Upper lobe of left lung (tissue), 6 donors: ENCODE measurements at regions not wholly inside any gene's neighbourhood (a gene's known extent, or its start where the extent isn't known, plus 50 kb on each side); places are given as distances from the start of the nearest gene placed in this dataset.

Experiments
- ATAC-seq, 2 donors: fragments of 200-7000 bp; cut with Tn5 transposase; one replicate each; pipeline ENCODE4 v1.9.1; 2022; ENCODE audit warnings: mild to moderate bottlenecking in 2 of 2, moderate library complexity in 2 of 2; ENCODE audit not compliant: low FRiP score in 2 of 2
- DNase-seq, 2 donors: peaks; one replicate each; pipeline ENCODE4 v3.0.0-alpha.2; 2019 to 2020
- H3K27ac ChIP-seq, 4 donors: fragments of 200-600 bp; sonication (generic); one replicate each; pipeline ENCODE4 v1.5.1; 2016 to 2019
- H3K27me3 ChIP-seq, 4 donors: fragments of 200-600 bp; sonication (generic); one replicate each; pipeline ENCODE4 v1.5.1; 2017 to 2019
- H3K36me3 ChIP-seq, 4 donors: fragments of 200-600 bp; sonication (generic); one replicate each; pipeline ENCODE4 v1.5.1; 2016 to 2019
- H3K4me1 ChIP-seq, 4 donors: fragments of 200-600 bp; sonication (generic); one replicate each; pipeline ENCODE4 v1.5.1; 2018 to 2019
- H3K4me3 ChIP-seq, 4 donors: fragments of 200-600 bp; sonication (generic); one replicate each; pipeline ENCODE4 v1.5.1; 2017 to 2019; ENCODE audit warnings: mild to moderate bottlenecking in 2 of 4, moderate library complexity in 1 of 4
- H3K9me3 ChIP-seq, 4 donors: fragments of 200-600 bp; sonication (generic); one replicate each; pipeline ENCODE4 v1.5.1; 2018 to 2019
- EP300 ChIP-seq, 4 donors: sonication (generic); formaldehyde crosslinking; IDR thresholded peaks; one replicate each; pipeline ENCODE4 v1.5.1; 2017; ENCODE audit warnings: antibody characterized with exemption in 4 of 4, control low read depth in 2 of 4
- POLR2A ChIP-seq, 4 donors: fragments of 450-650 bp; IDR thresholded peaks; one replicate each; pipeline ENCODE4 v1.5.1; 2016 to 2017; ENCODE audit warnings: antibody characterized with exemption in 4 of 4, mild to moderate bottlenecking in 2 of 4
- POLR2AphosphoS5 ChIP-seq, 2 donors: sonication (generic); formaldehyde crosslinking; IDR thresholded peaks; one replicate each; pipeline ENCODE4 v1.5.1; 2017; ENCODE audit warnings: antibody characterized with exemption in 2 of 2
- whole genome bisulfite sequencing, 2 donors: methylation state at CpG; one replicate each; pipeline ENCODE4 v1.1.5; 2017 to 2018; 5-methylcytosine and 5-hydroxymethylcytosine counted together
- TF ChIP-seq, protein P1 (sequence below), 6 experiments: fragments of 450-650 bp in 4 of 6; fragments of 200-600 bp in 2 of 6; sonication (generic) in 2 of 6; IDR thresholded peaks; one replicate each; pipeline ENCODE4 v1.5.1; 2016 to 2019; ENCODE audit warnings: antibody characterized with exemption in 6 of 6
- donor health status: DM: no; HTN: no; CAD: no; lungs with moderate emphysema.
- donor health status: DM: no; HTN: yes; CAD: no; lungs with severe emphysema.

DNA sequence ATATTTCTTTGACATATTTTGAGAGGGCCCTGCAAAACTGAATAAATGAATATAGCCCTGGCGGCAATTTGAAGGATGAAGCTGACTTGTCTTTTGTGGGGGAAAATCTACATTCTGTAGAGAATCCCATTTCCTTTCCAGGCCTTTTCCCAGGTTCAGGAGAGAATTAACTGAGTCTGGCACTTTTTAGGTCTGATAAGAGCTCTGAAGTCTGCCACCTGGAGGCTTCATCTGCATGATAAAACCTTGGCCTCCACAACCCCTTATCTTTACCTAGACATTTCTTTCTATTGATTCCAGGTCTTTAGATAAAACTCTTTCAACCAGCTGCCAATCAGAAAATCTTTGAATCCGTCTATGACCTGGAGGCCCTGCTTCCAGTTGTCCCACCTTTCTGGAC is 299.4 kb downstream of the ETNK1 start:
- no peaks in the 10 kb centered on the region for H3K27me3 ChIP-seq
- H3K4me1 ChIP-seq, result no peaks in the 10 kb centered on the region
- H3K36me3 ChIP-seq, result no peaks in the 10 kb centered on the region
- no peak overlapping the region for H3K4me3 ChIP-seq
- WGBS, 2 donors, result 85 to 92% methylated on average over 2 of the region's 2 CpGs
- H3K9me3 ChIP-seq, result no peaks in the 10 kb centered on the region
- ATAC-seq (no peak), DNase-seq (no peak)
- TF ChIP-seq EP300 (IDR thresholded peaks at IDR 0.05) (no peak), POLR2AphosphoS5 (IDR thresholded peaks at IDR 0.05) (no peak), POLR2A (IDR thresholded peaks at IDR 0.05) (no peak)
- TF ChIP-seq, protein P1, sequence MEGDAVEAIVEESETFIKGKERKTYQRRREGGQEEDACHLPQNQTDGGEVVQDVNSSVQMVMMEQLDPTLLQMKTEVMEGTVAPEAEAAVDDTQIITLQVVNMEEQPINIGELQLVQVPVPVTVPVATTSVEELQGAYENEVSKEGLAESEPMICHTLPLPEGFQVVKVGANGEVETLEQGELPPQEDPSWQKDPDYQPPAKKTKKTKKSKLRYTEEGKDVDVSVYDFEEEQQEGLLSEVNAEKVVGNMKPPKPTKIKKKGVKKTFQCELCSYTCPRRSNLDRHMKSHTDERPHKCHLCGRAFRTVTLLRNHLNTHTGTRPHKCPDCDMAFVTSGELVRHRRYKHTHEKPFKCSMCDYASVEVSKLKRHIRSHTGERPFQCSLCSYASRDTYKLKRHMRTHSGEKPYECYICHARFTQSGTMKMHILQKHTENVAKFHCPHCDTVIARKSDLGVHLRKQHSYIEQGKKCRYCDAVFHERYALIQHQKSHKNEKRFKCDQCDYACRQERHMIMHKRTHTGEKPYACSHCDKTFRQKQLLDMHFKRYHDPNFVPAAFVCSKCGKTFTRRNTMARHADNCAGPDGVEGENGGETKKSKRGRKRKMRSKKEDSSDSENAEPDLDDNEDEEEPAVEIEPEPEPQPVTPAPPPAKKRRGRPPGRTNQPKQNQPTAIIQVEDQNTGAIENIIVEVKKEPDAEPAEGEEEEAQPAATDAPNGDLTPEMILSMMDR (IDR thresholded peaks at IDR 0.05), result no peak
- H3K27ac ChIP-seq, result no peak overlapping the region

DNA sequence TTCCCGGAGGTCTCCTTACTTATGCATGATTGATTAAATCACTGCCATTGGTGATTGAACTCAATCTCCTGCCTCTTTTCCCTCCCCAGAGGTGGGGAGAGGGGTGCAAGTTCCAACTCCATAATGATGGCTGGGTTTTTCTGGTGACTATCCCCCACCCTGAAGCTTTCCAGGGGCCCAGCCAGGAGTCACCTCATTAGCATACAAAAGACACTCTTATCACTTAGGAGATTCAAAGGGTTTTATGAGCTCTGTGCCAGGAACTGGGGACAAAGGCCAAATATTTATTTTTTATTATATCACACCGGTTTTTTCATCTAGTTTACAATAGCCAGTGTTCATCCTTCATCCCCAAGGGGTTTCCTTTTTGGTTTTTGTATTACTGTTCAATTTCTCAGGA is 300.7 kb downstream of the ETNK1 start:
- Histone ChIP-seq H3K4me3 (no peak overlapping the region), H3K27me3 (no peaks in the 10 kb centered on the region), H3K36me3 (no peaks in the 10 kb centered on the region), H3K9me3 (no peaks in the 10 kb centered on the region), H3K27ac (no peak overlapping the region), H3K4me1 (no peaks in the 10 kb centered on the region)
- ATAC-seq, result no peak
- 67 to 68% methylated on average over 2 of the region's 2 CpGs for WGBS, 2 donors
- no peak for TF ChIP-seq POLR2AphosphoS5 (IDR thresholded peaks at IDR 0.05)
- TF ChIP-seq, protein P1 (IDR thresholded peaks at IDR 0.05), result no peak
- DNase-seq, result no peak

DNA sequence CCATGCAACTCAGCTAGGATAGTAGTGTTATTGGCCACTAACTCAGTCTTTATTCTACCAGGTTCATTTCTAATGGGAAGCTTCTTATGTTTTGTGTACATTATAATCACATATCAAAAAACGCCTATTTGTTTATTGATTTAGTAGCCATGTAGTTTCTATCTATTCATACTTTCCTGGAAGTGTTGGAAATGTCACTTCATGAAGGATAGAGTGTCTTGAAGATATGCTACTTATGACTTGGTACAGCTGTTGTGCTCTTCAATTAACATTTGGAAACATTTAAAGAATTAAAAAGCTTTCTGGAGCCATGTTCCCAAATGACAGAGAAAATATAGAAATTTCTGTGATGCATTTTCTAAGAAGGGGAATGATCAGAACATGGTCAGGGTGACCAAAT is 307.5 kb downstream of the ETNK1 start:
- ATAC-seq, result no peak
- no peak overlapping the region for H3K27ac ChIP-seq
- 48 to 56% methylated on average over 1 of the region's 1 CpG for WGBS, 2 donors
- TF ChIP-seq POLR2A (IDR thresholded peaks at IDR 0.05) (no peak), POLR2AphosphoS5 (IDR thresholded peaks at IDR 0.05) (no peak), EP300 (IDR thresholded peaks at IDR 0.05) (no peak)
- TF ChIP-seq, protein P1 (IDR thresholded peaks at IDR 0.05), result no peak
- no peaks in the 10 kb centered on the region for H3K4me1 ChIP-seq
- H3K4me3 ChIP-seq, result no peak overlapping the region
- H3K27me3 ChIP-seq, result no peaks in the 10 kb centered on the region
- no peak for DNase-seq
- no peaks in the 10 kb centered on the region for H3K9me3 ChIP-seq
- H3K36me3 ChIP-seq, result no peaks in the 10 kb centered on the region

DNA sequence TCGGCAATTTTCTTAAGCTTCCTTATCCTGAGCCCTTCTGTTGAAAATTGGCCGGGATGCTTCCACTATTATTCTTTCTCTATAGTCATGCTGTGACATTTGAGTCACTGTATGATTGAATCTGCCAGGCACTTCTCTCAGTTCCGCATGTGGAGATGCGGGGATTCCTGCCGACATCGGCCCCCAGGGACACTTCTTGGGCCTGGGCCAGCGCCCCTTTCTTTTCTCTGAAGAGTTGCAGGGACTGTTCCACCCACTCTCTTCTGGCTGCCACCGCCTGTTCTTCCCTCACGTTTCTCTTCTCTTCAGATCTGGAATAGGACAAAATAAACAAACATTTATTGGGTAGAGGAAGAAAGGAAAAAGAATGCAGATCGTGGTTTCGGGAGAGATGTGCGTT is 310.1 kb downstream of the ETNK1 start:
- H3K27me3 ChIP-seq, result no peaks in the 10 kb centered on the region
- no peaks in the 10 kb centered on the region for H3K36me3 ChIP-seq
- no peaks in the 10 kb centered on the region for H3K4me1 ChIP-seq
- H3K27ac ChIP-seq, result no peak overlapping the region
- no peak overlapping the region for H3K4me3 ChIP-seq
- no peaks in the 10 kb centered on the region for H3K9me3 ChIP-seq
- ATAC-seq (no peak), DNase-seq (peak in 1 of 2 donors; percentile 20)
- WGBS, 2 donors, result 72 to 76% methylated on average over 12 of the region's 12 CpGs
- TF ChIP-seq POLR2AphosphoS5 (IDR thresholded peaks at IDR 0.05) (no peak), EP300 (IDR thresholded peaks at IDR 0.05) (no peak), POLR2A (IDR thresholded peaks at IDR 0.05) (no peak)
- TF ChIP-seq, protein P1 (IDR thresholded peaks at IDR 0.05), result no peak

- no peak for ATAC-seq
- DNase-seq, result no peak
- Histone ChIP-seq H3K27ac (no peak overlapping the region), H3K4me1 (no peaks in the 10 kb centered on the region), H3K9me3 (no peaks in the 10 kb centered on the region), H3K36me3 (no peaks in the 10 kb centered on the region), H3K4me3 (no peak overlapping the region), H3K27me3 (no peaks in the 10 kb centered on the region)
- TF ChIP-seq, protein P1 (IDR thresholded peaks at IDR 0.05), result no peak
- WGBS, 2 donors, result 75 to 83% methylated on average over 7 of the region's 7 CpGs
Observed at GRCh38 chr12:22935501-22935900, 310.5 kb downstream of the ETNK1 start.
